Muscle of back (tissue), 3 donors: ENCODE measurements at regions not wholly inside any gene's neighbourhood (a gene's known extent, or its start where the extent isn't known, plus 50 kb on each side); places are given as distances from the start of the nearest gene placed in this dataset.
"Not testable (repeated sequence)": the region's sequence is repeated elsewhere in the genome, so short reads cannot be mapped to it uniquely, and the experiment has no call there.

Source experiments
- DNase-seq, 3 donors: peaks; one replicate each; pipeline versions ENCODE4 v3.0.0 to v3.0.0-alpha.2; 2013

DNA sequence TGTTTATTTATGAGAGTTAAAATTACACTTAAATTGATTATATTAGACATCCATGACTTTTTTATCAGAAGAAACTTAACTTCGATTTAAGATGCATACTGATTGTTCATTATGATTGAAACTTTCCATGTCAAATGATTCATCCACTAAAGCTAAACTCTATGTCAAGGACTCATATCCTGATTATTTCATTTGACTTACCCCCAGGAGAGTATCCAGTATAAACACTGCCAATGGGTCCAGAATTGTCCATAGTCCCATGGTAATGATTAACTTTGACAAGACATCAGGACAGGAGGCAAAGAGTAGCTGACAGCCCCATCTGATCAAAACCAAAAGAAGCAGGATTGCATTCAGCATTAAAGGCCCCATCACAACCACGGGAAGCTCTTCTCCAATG lies 709.9 kb downstream of the TFAP2A start:
- no peak for DNase-seq

DNA sequence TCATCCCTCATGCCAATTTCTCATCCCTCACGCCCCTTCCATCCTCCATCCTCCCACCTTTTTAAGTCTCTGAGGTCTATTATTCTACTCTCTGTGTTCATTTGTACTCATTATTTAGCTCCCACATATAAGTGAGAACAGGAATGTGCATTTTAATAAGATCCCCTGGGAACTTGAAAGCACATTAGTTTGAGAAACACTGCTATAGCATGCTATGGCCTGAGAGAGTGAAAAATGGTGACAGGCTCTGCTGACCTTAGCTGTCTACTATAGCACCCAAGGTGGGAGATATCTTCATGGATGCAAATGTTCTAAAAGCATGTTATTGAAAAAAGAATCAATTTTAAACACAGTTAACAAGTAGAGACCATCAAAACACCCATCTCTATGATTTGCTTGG lies 712.0 kb downstream of the TFAP2A start:
- no peak for DNase-seq

DNA sequence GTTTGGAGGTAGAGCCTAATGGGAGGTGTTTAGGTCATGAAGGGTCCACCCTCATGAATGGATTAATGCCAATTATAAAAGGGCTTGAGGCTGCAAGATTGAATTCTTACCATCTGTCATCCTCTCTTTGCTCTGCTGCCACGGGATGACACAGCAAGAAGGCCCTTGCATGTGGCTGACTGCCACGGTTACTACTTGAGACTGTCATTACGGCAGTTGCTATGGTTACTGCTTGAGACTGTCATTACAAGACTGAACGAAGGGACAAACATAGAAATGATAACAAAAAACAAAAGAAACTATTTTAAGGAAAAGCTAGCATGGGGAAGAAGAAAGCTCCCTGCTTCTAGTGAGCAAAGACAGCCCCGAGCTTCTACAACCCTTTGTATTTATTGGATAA lies 715.0 kb downstream of the TFAP2A start:
- DNase-seq = no peak

DNA sequence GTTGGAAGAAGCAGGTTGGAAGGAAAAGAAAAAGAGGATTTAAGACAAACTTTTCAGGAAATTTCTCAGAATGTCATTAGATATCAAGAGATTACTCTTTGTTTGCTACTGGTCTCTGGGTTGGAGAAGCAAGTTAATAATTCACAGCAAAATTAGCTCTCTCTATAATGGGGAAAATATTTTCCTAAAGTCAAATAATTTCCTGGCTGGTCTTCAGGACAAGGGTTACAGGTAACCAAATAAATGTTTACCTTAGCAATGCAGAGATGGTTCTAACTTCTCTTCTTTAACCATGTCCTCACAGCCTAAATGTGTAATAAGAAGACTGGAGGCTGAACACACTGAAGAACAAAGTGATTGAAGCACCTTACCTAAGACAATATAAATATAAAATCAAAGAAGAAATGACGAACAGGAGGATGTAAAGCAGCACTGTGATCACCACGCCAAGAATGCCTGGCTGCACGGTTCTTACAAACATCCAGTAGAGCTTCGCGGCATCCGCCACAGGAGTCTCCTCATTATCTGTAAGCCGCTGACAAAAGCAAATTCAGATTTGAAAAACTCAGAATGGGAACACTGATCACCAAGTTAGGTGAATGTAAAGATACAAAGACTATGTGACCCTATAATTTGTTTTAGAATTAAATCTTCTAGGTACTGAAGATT lies 717.5 kb downstream of the TFAP2A start:
- no peak for DNase-seq

DNA sequence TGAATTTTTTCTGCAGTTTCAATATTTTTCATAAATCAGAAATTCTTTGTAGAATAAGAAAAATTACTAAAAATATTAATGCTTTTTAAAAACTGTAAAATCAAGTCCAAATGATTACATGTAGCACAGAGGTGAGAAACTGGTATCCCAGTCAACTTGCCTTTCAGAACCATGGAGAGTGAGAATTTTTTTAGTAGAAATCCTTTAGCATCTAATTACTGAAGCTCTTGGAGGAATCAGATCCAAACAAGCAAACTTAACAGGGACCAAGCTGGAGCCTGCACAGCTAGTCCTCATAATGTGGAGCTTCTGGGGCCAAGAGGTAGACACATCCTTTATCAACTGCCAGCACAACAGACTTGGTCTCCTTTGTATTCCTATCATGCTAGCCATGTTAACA lies 724.5 kb downstream of the TFAP2A start:
- DNase-seq = no peak

DNA sequence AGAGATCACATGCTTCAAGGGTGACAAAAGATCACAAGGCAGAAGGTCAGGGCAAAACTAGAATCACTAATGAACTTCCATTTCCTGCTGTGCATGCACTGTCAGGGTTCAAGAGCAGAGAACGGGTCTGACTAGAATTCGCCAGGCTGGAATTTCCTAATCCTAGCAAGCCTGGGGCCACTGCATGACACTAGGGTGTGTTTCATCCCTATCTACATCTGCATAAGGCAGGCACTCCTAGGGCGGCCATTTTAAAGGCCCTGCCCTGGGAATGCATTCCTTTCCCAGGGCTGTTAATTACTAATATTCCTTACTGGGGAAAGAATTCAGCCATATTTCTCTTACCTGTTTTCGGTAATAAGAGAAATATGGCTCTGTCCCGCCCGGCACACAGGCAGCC lies 734.1 kb downstream of the TFAP2A start:
- not testable (repeated sequence) for DNase-seq

DNA sequence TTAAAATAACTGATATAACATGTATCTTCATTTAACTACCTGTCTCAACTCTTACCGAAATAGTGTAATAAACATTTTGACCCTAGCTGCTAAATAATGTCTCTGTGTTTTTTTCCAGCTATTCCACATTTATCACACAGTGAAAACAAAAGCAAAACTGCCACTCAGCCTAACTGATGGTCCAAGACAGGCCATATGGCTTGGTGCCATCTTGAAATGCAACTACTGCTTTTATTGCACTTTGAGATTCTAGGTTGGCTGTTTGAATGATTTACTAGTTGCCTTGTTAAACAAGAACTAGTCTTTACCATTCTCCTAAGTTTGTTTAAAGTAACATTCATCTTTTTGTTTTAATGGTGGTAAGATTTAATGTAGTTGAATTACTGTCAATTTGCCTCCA lies 739.8 kb downstream of the TFAP2A start:
- no peak for DNase-seq

DNA sequence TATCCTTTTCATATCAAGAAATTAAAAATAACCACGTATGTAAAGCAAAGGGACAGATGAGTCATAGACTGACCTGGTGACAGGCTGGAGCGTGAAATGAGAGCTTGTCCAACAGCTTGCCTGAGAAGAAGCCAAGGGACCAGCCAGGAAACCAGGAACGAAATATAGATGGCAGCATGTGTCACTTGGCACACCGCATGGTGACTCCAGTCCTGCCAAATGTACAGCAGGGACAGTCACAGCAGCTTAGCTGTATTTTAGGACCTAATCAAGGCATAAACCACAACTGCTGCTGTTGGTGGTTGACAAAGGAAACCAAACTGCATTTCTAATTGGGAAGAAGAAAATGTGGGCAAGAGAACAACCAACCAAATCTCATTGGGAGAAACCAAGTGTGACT lies 755.0 kb downstream of the TFAP2A start:
- DNase-seq = no peak

DNA sequence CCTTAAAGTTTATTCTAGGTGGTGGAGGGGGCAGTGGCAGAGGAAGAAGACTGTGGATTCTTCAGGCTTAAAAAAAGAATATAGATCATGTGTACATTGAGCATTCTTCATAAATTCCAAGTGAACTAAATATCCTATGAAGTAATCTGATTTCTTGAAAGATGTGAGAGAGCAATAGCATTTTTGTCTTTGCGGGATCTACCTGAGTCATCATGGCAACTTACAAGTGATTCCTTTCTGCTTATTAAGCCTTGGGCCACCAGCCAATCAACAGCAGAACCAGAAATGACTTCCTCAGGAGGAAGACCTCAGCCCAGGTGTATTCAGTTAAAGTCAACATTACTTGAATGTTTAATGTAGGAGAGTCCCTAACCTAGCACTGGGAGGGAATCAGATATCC lies 756.9 kb downstream of the TFAP2A start:
- DNase-seq = no peak

DNA sequence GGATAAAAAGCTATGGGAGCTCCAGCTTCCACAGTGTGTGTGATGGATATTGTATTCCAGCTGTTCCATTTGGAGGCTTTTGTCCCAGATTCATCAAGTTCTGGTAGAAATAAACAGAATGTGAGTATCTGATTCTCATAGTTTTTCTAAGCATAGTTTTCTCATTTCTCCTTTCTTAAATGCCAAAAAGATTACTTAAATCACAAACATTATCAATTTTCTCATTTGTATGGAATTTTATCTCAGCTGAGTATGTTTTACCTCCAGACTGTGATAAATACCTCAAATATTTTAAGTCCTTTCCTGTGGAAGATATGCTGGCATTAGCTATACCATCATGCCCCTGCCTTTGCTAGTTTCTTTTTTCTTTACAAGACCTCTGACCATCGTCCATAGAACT lies 767.3 kb downstream of the TFAP2A start:
- no peak for DNase-seq

DNA sequence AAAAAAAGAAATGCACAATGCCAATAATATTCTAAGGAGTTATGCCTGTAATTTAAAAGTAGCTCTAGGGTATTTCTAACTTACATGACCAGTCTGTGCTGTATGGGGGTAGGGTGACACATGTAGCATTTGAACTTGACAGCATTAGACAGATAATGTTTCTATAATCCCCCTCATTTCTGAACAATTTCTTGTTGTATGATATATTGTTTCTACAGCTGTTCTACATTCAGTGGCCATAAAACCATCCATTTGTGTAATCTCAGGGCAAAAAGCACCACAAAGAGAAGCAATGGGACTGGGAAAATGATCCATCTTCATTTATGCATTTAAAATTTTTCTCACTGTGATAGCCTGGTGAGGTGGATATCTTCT lies 767.8 kb downstream of the TFAP2A start:
- no peak for DNase-seq

DNA sequence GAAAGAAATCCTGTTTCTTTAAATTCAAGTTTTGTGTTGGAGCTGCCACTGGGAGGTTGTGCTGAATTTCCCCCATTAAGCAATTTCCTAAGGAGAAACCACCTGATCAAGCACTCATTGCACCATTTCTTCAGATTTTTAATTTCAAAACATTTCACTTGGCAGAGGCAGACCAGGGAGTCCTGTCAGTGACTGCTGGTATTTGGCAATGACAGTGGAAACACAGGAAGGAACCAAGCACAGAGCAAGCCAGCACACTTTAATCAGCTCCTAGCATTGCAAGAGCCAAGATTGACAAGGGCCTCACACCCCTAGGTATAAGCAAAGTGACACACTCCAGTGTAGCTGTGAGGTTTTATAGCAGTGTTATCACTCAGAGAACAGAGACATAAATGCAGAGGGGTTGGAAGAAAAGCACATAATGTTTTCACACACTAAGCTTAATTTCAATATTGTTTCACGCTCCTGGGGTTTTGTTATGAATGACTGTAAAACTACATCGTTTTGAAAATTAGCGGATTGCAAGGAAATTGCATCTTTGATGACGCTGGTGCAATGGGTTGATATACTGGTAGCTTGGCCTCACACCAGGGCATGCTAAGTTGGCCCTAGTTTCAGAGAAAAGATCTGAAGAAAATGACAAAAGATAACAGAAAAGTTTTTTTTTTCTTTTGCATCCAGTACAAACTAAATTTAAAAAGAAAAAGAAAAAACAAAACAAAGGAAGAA lies 768.4 kb downstream of the TFAP2A start:
- DNase-seq = peak in 2 of 3 donors; percentile 2 to 7

DNA sequence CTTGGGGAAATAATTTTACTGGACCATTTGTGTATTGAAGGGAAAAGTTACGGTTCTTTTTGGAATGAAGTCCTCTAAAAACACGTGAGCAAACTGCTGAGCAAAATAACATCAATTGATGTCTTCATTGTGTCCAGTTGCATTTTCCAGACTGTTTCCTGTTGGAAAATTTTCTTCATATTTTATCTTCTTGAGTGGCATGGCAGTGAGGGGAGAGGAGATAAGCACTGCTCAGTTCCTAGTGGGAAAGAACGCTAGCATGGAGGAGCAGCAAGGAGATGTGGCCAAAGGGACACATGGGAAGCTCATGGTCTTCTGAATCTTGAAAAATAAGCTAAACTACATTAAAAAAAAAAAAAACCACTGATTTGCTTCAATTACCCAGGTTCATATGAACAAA lies 776.0 kb downstream of the TFAP2A start:
- no peak for DNase-seq

DNA sequence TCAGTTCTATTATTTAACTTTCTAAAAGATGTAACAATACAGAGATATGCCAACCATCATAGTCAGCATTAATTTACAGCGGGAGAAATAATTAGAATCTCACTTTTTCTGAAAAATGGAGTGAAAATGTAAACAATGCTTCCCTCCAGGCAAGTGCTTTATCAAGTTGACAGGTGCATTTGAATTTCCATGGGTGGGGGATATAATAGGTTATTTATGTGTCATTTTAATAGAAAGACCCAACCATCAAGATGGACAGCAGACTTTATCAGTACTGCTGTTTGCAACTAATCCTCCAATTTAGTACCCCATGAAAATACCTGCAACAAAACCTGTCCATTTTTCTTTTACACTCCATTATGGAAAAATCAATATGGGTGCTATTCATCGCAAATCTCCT lies 780.1 kb downstream of the TFAP2A start:
- DNase-seq = no peak

DNA sequence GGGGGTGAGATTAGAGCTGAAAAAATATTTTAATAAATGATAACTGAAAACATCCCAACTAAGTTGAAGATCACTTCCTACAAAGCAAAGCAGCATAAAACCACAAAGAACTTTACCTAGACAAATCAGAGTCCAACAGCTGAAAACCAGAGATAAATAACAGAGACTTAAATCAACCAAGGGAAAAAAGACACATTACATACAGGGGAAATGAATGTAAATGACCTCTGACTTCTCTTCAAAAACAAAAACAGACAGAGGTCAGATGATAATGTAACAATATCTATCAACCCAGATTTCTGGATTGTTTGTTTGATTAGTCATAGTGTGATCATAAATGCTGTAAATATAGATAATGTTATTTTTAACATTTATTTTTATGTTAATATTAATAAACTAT lies 782.8 kb downstream of the TFAP2A start:
- DNase-seq = no peak

DNA sequence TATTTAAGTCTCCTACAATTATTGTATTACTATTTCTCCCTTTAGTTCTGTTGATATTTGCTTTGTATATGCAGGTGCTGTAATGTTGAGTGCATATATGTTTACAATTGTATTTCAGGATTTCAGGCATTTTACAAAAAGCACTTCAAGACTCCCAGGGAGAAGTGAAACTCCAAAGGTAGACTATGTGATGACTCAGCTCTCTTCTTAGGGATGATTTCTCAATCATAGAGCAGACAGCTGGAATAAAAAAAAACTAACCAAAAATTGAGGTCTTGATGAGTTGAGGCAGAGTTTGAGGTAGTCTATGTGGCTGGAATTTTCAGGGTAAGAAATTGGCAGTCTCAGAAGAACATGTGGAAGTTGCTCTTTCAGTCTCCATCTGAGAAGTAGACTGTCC lies 786.1 kb downstream of the TFAP2A start:
- DNase-seq = no peak

DNA sequence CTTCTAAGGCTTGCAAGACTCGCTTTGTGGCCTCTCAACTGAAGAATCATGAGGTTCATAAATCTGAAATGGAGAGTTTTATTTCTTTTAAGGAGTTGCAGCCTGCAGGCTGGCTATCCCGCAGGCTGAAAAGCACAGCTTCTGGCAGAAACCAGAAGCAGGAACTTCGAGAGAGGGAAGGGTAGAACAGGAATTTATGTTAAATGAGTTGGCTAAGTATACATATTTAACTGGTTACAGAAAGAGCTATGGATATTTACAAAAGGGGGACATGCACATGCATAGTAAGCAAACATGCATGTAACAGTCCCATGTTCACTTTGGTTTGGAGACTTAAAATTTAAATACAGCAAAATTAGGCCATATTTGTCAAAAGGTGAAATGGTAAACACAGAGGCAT lies 787.0 kb downstream of the TFAP2A start:
- no peak for DNase-seq

DNA sequence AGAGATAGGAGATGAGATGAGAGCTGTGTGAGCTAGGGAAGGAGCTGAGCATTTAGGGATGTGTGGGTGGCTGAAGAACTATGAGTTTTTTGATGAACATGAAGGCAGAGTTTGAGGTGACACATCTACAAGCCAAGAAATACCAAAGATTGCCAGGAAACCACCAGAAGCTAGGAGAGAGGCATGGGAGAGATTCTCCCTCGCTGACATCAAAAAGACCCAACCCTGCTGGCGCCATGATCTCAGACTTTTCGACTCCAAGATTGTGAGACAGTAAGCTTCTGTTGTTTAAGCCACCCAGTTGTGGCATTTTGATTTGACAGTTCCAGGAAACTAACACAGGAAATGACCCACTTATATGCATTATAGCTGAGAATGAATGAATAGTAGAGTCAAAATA lies 790.9 kb downstream of the TFAP2A start:
- no peak for DNase-seq

DNA sequence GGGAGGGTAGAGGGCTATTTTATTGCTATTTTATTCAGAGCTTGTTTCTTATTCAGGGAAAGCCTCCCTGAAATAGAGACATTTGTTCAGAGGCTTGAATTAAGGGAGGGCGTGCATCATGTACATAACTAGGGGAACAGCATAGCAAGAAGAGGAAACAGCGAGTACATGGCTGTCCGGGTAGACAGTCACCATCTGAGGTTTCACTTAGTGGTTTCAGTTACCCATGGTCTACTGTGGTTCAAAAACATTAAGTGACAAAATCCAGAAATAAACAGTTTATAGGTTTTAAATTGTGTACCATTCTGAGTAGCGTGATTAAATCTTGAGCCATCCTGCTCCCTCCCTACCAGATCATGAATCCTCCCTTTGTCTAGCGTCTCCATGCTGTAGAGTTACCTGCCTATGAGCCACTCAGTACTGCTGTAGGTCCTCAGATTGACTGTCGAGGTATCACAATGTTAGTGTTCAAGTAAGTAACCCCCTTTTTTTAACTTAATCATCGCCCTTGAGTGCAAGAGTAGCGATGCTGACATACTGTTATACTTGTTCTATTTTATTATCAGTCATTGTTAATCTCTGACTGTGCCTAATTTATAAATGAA lies 791.5 kb downstream of the TFAP2A start:
- DNase-seq = no peak

DNA sequence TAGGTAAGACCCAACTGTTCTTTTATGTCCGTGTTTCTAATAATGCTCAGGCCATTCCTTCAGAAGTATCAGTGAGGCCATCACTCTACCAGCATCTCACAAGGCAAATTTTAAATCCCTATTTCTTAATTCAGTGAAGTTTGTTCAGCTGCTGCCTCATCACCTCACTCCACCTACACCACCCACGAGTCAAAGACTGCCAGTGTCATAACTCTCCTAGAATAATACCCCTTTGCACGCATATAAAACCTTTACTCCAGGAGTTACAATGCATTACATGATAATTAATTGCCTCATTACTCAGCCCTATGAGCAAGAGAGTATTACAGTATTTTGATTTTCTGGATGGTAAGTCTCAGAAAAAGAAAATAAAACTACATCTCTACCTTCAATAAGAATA lies 793.6 kb downstream of the TFAP2A start:
- no peak for DNase-seq

DNA sequence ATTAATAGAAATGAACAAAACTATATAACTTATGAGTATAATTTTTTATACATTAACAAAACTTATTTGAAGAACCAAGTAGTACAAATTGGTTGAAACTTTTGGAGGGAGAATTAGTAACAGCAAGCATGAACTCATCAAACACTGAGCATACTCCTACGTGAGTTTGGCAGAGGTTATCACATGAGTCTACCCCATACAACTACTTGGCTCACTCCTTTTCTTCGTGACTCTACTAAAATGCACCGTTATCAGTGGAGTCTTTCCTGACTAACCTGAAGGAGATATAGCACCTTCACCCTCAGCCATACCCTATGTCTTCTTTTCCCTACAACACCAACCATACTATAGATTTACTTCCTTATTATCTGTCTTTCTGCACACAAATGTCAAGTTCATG lies 794.2 kb downstream of the TFAP2A start:
- no peak for DNase-seq

DNA sequence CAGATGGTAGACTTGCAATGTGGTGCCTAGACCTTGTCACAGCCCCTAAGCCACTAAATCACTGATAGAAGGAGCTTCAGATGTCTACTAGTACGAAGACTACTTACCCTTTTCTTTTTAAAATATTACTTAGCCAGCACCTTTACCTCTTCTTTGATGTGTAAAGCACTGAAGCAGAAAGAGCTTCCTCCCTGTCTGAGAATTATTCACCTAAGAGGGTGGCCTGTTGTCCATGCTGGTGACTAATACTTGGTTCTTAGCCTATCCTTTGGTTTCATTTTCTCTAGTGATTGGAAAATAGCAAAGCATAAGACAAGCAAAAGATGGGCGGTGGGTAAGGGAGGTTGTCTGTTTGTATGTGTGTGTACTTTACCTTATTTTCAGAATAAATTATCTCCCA lies 794.6 kb downstream of the TFAP2A start:
- no peak for DNase-seq

DNA sequence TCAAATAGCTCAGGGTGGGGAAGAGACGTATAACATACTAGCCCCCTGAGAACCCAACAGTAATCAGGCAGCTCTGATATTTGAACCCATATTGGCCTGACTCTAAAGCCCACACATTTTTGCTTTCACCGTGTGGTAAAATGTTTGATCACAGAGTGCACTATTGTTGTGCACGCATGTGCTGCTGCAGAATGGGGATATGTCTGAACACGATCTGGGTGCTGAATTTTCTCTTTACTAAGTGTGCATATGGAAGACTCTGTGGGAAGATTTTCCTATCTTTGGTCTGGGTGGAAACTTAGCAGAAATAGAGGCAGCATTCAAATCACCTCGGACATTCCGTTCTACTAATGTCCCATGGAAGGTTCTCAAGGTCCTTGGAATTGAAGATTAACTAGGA lies 800.1 kb downstream of the TFAP2A start:
- no peak for DNase-seq

DNA sequence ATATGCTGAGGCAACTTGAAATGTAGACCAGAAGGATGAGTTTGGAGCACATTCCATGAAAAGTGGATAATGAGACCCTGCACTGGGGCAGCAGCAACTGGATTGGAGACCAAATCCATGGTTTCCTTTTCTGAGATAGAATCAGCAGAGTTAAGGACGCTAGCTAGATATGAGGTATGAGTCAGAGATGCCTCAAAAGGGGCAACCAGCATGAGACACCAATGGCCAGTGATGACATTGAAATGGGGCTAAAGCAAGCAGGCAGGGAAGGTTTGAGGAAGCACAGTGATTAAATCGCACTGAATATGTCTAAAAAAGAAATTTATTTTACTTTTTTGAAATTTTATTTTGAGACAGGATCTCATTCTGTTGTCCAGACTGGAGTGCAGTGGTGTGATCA lies 802.4 kb downstream of the TFAP2A start:
- DNase-seq = no peak
